Testis (tissue), 2 donors: ENCODE measurements at regions not wholly inside any gene's neighbourhood (a gene's known extent, or its start where the extent isn't known, plus 50 kb on each side); places are given as distances from the start of the nearest gene placed in this dataset.

Source experiments
- CTCF ChIP-seq, 3 experiments: fragments of 450-650 bp in 2 of 3; fragments of 200-600 bp in 1 of 3; sonication (generic) in 1 of 3; IDR thresholded peaks; one replicate each; pipeline ENCODE4 v1.5.1; 2016 to 2019; ENCODE audit warnings: antibody characterized with exemption in 3 of 3, mild to moderate bottlenecking in 2 of 3, moderate library complexity in 1 of 3
- POLR2A ChIP-seq: fragments of 450-650 bp; IDR thresholded peaks from one replicate; pipeline ENCODE4 v1.6.1; 2017; ENCODE audit warnings: antibody characterized with exemption, mild to moderate bottlenecking, moderate library complexity

DNA sequence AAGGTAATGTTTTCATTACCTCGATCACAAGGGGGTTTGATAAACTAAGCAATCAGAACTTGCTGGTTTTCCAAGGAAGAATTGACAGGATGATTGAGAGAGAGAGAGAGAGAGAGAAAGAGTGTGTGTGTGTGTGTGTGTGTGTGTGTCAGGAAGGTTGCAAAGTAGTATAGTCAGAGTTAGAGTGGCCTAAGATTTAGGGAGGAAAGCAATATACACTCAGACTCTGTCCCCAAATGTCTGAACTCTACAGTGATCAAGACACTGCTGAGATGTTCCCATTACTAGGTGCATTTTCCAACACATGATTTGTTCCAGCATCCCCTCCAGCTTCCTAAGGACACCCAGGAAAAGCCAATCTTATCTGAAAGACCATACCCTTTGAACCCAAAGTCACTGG lies 1074.1 kb downstream of the BCL11B start:
- TF ChIP-seq POLR2A (no peak), CTCF (IDR thresholded peaks at IDR 0.05) (no peak)
